Ovary (tissue), 3 donors: ENCODE measurements at regions not wholly inside any gene's neighbourhood (a gene's known extent, or its start where the extent isn't known, plus 50 kb on each side); places are given as distances from the start of the nearest gene placed in this dataset.

Experiments
- CTCF ChIP-seq, 3 donors: fragments of 450-650 bp in 2 of 3; fragments of 200-600 bp in 1 of 3; IDR thresholded peaks; one replicate each; pipeline versions ENCODE4 v1.5.1 to v1.8.0; 2016 to 2022; ENCODE audit warnings: antibody characterized with exemption in 3 of 3, mild to moderate bottlenecking in 1 of 3
- POLR2A ChIP-seq: fragments of 450-650 bp; IDR thresholded peaks from one replicate; pipeline ENCODE4 v1.6.1; 2017; ENCODE audit warnings: antibody characterized with exemption, mild to moderate bottlenecking, moderate library complexity
- donor health status: DM: no; HTN: no; CAD: no.

- TF ChIP-seq CTCF (IDR thresholded peaks at IDR 0.05) (no peak), POLR2A (no peak)
These were observed 126.5 kb upstream of the IGFBP3 start for GRCh38 chr7:46047581-46047980.
